ENCODE measurements at regions not wholly inside any gene's neighbourhood (a gene's known extent, or its start where the extent isn't known, plus 50 kb on each side); places are given as distances from the start of the nearest gene placed in this dataset.

DNA sequence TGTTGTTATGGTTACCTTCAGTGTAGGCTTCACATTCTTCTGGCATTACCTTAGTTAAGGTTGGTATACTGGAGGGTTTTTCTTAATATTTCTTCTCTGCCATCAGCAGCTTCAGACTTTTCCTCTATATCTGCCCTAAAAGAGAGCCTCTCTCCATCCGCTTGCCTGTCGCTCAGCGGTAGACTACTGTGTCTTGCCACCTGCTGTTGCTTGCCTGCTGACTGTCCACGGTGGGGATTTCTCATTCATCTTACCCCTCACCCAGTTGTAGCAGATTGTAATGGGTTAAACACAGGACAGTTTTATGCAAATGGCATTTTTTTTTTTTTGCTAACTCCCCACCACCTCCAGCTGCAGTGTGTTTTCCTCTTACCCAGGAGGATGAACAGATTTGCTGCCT, 577.2 kb downstream of the SLITRK5 start:
- no peak overlapping the region for H3K14ac ChIP-seq (ENCODE audit: low read length)
- H3K4me2 ChIP-seq (ENCODE audit: low read length), result no peak overlapping the region
- H3K23ac ChIP-seq (ENCODE audit: low read length), result no peak overlapping the region
- no peak overlapping the region for H3K27ac ChIP-seq (ENCODE audit: low read depth, low read length)
- H2BK12ac ChIP-seq (ENCODE audit: low read length), result no peak overlapping the region
- no peaks in the 10 kb centered on the region for H3K79me2 ChIP-seq (ENCODE audit: control insufficient read depth, insufficient read depth, low read length, poor library complexity)
- no peaks in the 10 kb centered on the region for H3K36me3 ChIP-seq (ENCODE audit: control insufficient read depth in 1 of 2, insufficient read depth in 2 of 2, low read length in 2 of 2)
- H3K18ac ChIP-seq (ENCODE audit: low read length), result no peak overlapping the region
- no peak overlapping the region for H3K4me3 ChIP-seq (ENCODE audit: low read depth, low read length)
- no peak overlapping the region for H2AFZ ChIP-seq (ENCODE audit: insufficient read depth, low read length, poor library complexity)
- no peaks in the 10 kb centered on the region for H3K79me1 ChIP-seq (ENCODE audit: low read length)
- no CpG with 5 or more reads among the region's 4 CpGs for WGBS (ENCODE audit: extremely low coverage, insufficient coverage, insufficient read length)
- no peak overlapping the region for H3K9ac ChIP-seq (ENCODE audit: low read length)
- H2BK120ac ChIP-seq (ENCODE audit: insufficient read depth, low read length, poor library complexity), result no peak overlapping the region
- H3K9me3 ChIP-seq (ENCODE audit: insufficient read depth, low read depth, low read length), result no peaks in the 10 kb centered on the region
- H4K8ac ChIP-seq (ENCODE audit: low read depth, low read length), result no peak overlapping the region
- H3K4me1 ChIP-seq (ENCODE audit: control insufficient read depth in 1 of 2, insufficient read depth in 2 of 2, low read length in 2 of 2), result no peaks in the 10 kb centered on the region
- no peaks in the 10 kb centered on the region for H3K27me3 ChIP-seq (ENCODE audit: insufficient read depth, low read length)
- H2AK5ac ChIP-seq (ENCODE audit: low read length), result no peak overlapping the region
- no peak overlapping the region for H4K12ac ChIP-seq (ENCODE audit: low read depth, low read length)
- no peak for DNase-seq
- no peak overlapping the region for H2BK5ac ChIP-seq (ENCODE audit: low read depth, low read length, poor library complexity)
- no peak overlapping the region for H4K91ac ChIP-seq (ENCODE audit: low read depth, low read length)
- H3K4ac ChIP-seq (ENCODE audit: low read depth, low read length), result no peak overlapping the region

DNA sequence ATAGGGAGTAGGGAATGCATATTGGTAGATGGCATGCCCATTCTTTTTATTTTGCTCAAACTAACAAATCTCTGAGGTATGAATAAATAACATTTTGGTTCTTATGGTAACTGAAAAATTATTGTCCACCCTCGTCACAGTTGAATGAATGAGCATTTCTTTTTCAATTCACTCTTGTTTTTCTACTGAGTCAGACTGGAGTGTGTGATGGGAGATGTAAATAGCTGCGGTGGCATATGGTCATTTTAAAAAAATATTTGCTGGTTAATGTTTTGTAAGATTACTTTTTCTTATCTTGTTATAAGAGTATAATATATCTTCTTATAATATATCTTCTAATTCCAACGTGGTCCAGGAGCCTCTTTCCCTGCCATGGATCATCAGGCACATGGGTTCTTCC, 586.5 kb downstream of the SLITRK5 start:
- no peak overlapping the region for H3K14ac ChIP-seq (ENCODE audit: low read length)
- H2BK12ac ChIP-seq (ENCODE audit: low read length), result no peak overlapping the region
- H3K18ac ChIP-seq (ENCODE audit: low read length), result no peak overlapping the region
- WGBS (ENCODE audit: extremely low coverage, insufficient coverage, insufficient read length), result no CpG with 5 or more reads among the region's 3 CpGs
- no peak overlapping the region for H4K12ac ChIP-seq (ENCODE audit: low read depth, low read length)
- H3K27ac ChIP-seq (ENCODE audit: low read depth, low read length), result no peak overlapping the region
- no peak overlapping the region for H2AK5ac ChIP-seq (ENCODE audit: low read length)
- H3K4me1 ChIP-seq (ENCODE audit: control insufficient read depth in 1 of 2, insufficient read depth in 2 of 2, low read length in 2 of 2), result no peaks in the 10 kb centered on the region
- no peaks in the 10 kb centered on the region for H3K27me3 ChIP-seq (ENCODE audit: insufficient read depth, low read length)
- no peak for DNase-seq
- H2BK120ac ChIP-seq (ENCODE audit: insufficient read depth, low read length, poor library complexity), result no peak overlapping the region
- no peak overlapping the region for H2AFZ ChIP-seq (ENCODE audit: insufficient read depth, low read length, poor library complexity)
- no peak overlapping the region for H4K91ac ChIP-seq (ENCODE audit: low read depth, low read length)
- H3K4me3 ChIP-seq (ENCODE audit: low read depth, low read length), result no peak overlapping the region
- H3K79me2 ChIP-seq (ENCODE audit: control insufficient read depth, insufficient read depth, low read length, poor library complexity), result no peaks in the 10 kb centered on the region
- H3K23ac ChIP-seq (ENCODE audit: low read length), result no peak overlapping the region
- H3K9me3 ChIP-seq (ENCODE audit: insufficient read depth, low read depth, low read length), result no peaks in the 10 kb centered on the region
- H3K4ac ChIP-seq (ENCODE audit: low read depth, low read length), result no peak overlapping the region
- no peak overlapping the region for H3K4me2 ChIP-seq (ENCODE audit: low read length)
- no peak overlapping the region for H4K8ac ChIP-seq (ENCODE audit: low read depth, low read length)
- H3K79me1 ChIP-seq (ENCODE audit: low read length), result no peaks in the 10 kb centered on the region
- no peak overlapping the region for H3K9ac ChIP-seq (ENCODE audit: low read length)
- no peak overlapping the region for H2BK5ac ChIP-seq (ENCODE audit: low read depth, low read length, poor library complexity)
- H3K36me3 ChIP-seq (ENCODE audit: control insufficient read depth in 1 of 2, insufficient read depth in 2 of 2, low read length in 2 of 2), result no peaks in the 10 kb centered on the region

DNA sequence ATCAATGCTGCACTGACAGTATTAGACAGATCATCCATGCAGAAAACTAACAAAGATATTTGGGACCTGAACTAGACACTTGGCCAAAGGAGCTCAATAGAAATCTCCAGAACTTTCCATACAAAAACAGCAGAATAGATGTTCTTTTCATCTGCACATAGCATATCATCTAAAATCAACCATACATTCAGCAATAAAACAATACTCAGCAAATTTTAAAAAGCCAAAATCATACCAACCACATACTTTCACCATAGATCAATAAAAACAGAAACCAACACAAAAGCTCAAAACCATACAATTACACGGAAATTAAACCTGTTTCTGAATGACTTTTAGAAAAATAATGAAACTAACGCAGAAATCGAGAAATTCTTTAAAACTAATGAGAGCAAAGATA, 592.6 kb downstream of the SLITRK5 start:
- no peaks in the 10 kb centered on the region for H3K79me1 ChIP-seq (ENCODE audit: low read length)
- no peak overlapping the region for H3K23ac ChIP-seq (ENCODE audit: low read length)
- H4K8ac ChIP-seq (ENCODE audit: low read depth, low read length), result no peak overlapping the region
- H3K79me2 ChIP-seq (ENCODE audit: control insufficient read depth, insufficient read depth, low read length, poor library complexity), result no peaks in the 10 kb centered on the region
- H2BK120ac ChIP-seq (ENCODE audit: insufficient read depth, low read length, poor library complexity), result no peak overlapping the region
- no peak overlapping the region for H3K9ac ChIP-seq (ENCODE audit: low read length)
- H3K27ac ChIP-seq (ENCODE audit: low read depth, low read length), result no peak overlapping the region
- no peak overlapping the region for H4K91ac ChIP-seq (ENCODE audit: low read depth, low read length)
- H3K4me2 ChIP-seq (ENCODE audit: low read length), result no peak overlapping the region
- no peak overlapping the region for H2BK12ac ChIP-seq (ENCODE audit: low read length)
- no peak overlapping the region for H2AK5ac ChIP-seq (ENCODE audit: low read length)
- no peak for DNase-seq
- no peak overlapping the region for H3K14ac ChIP-seq (ENCODE audit: low read length)
- H2BK5ac ChIP-seq (ENCODE audit: low read depth, low read length, poor library complexity), result no peak overlapping the region
- no CpG with 5 or more reads among the region's 3 CpGs for WGBS (ENCODE audit: extremely low coverage, insufficient coverage, insufficient read length)
- no peaks in the 10 kb centered on the region for H3K4me1 ChIP-seq (ENCODE audit: control insufficient read depth in 1 of 2, insufficient read depth in 2 of 2, low read length in 2 of 2)
- no peaks in the 10 kb centered on the region for H3K9me3 ChIP-seq (ENCODE audit: insufficient read depth, low read depth, low read length)
- no peak overlapping the region for H2AFZ ChIP-seq (ENCODE audit: insufficient read depth, low read length, poor library complexity)
- no peaks in the 10 kb centered on the region for H3K36me3 ChIP-seq (ENCODE audit: control insufficient read depth in 1 of 2, insufficient read depth in 2 of 2, low read length in 2 of 2)
- no peaks in the 10 kb centered on the region for H3K27me3 ChIP-seq (ENCODE audit: insufficient read depth, low read length)
- H3K4ac ChIP-seq (ENCODE audit: low read depth, low read length), result no peak overlapping the region
- H3K18ac ChIP-seq (ENCODE audit: low read length), result no peak overlapping the region
- no peak overlapping the region for H4K12ac ChIP-seq (ENCODE audit: low read depth, low read length)
- no peak overlapping the region for H3K4me3 ChIP-seq (ENCODE audit: low read depth, low read length)

DNA sequence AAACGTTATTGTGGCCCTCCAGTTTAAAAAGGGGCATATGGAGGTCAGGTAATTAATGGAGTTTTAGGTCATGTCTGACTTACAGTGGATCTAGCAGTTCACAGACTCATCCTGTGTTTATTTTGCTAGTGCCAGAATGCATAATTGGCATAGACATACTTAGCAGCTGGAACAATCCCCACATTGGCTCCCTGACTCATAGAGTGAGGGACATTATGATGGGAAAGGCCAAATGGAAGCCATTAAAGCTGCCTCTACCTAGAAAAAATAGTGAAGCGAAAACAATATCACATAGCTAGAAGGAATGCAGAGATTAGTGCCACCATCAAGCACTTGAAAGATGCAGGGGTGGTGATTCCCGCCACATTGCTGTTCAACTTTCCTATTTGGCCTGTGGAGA, 610.7 kb downstream of the SLITRK5 start:
- H4K12ac ChIP-seq (ENCODE audit: low read depth, low read length), result no peak overlapping the region
- H2BK5ac ChIP-seq (ENCODE audit: low read depth, low read length, poor library complexity), result no peak overlapping the region
- WGBS (ENCODE audit: extremely low coverage, insufficient coverage, insufficient read length), result no CpG with 5 or more reads among the region's 3 CpGs
- peaks cover 8% of the 10 kb centered on the region for H3K9me3 ChIP-seq (ENCODE audit: insufficient read depth, low read depth, low read length)
- H3K27ac ChIP-seq (ENCODE audit: low read depth, low read length), result no peak overlapping the region
- no peaks in the 10 kb centered on the region for H3K4me1 ChIP-seq (ENCODE audit: control insufficient read depth in 1 of 2, insufficient read depth in 2 of 2, low read length in 2 of 2)
- no peak overlapping the region for H3K4ac ChIP-seq (ENCODE audit: low read depth, low read length)
- no peak overlapping the region for H2AFZ ChIP-seq (ENCODE audit: insufficient read depth, low read length, poor library complexity)
- no peaks in the 10 kb centered on the region for H3K27me3 ChIP-seq (ENCODE audit: insufficient read depth, low read length)
- no peak for DNase-seq
- H3K79me2 ChIP-seq (ENCODE audit: control insufficient read depth, insufficient read depth, low read length, poor library complexity), result no peaks in the 10 kb centered on the region
- no peak overlapping the region for H3K23ac ChIP-seq (ENCODE audit: low read length)
- H3K14ac ChIP-seq (ENCODE audit: low read length), result no peak overlapping the region
- no peak overlapping the region for H3K4me3 ChIP-seq (ENCODE audit: low read depth, low read length)
- no peak overlapping the region for H2AK5ac ChIP-seq (ENCODE audit: low read length)
- H4K8ac ChIP-seq (ENCODE audit: low read depth, low read length), result no peak overlapping the region
- no peak overlapping the region for H2BK120ac ChIP-seq (ENCODE audit: insufficient read depth, low read length, poor library complexity)
- H3K18ac ChIP-seq (ENCODE audit: low read length), result no peak overlapping the region
- H4K91ac ChIP-seq (ENCODE audit: low read depth, low read length), result no peak overlapping the region
- no peaks in the 10 kb centered on the region for H3K36me3 ChIP-seq (ENCODE audit: control insufficient read depth in 1 of 2, insufficient read depth in 2 of 2, low read length in 2 of 2)
- no peak overlapping the region for H3K4me2 ChIP-seq (ENCODE audit: low read length)
- H3K9ac ChIP-seq (ENCODE audit: low read length), result no peak overlapping the region
- H3K79me1 ChIP-seq (ENCODE audit: low read length), result no peaks in the 10 kb centered on the region
- no peak overlapping the region for H2BK12ac ChIP-seq (ENCODE audit: low read length)

Data from trophoblast cell (in vitro differentiated cells and primary cell).